ENCODE measurements at regions not wholly inside any gene's neighbourhood (a gene's known extent, or its start where the extent isn't known, plus 50 kb on each side); places are given as distances from the start of the nearest gene placed in this dataset.

DNA sequence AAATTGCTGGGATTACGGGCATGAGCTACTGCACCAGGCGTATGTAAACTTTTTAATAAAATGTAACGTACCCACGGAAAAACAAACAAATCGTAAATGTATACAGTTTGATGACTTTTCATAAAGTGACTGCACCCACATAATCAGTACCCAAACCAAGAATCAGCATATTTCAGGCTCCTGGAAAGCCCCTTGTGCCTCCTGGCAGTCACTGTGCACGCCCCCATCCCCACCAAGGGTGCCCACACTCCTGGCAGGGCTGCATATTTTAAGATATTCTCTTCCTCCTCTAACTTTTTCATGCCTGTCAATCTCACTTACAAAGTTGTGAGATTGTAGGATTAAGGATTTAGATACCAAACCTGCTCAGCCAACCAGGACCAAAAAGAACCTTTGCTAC is 305.5 kb downstream of the SHQ1 start:
- no peak for DNase-seq
- H3K27ac Mint-ChIP-seq, result no peak overlapping the region
- ChIA-PET CTCF (no interaction called here), POLR2A (no interaction called here)
- H3K36me3 Mint-ChIP-seq (ENCODE audit: low read depth), result no peaks in the 10 kb centered on the region
- H3K9me3 Mint-ChIP-seq, result peaks cover 2% of the 10 kb centered on the region
- H3K27me3 Mint-ChIP-seq, result no peaks in the 10 kb centered on the region
- no peak overlapping the region for H3K4me3 Mint-ChIP-seq
- no peaks in the 10 kb centered on the region for H3K4me1 Mint-ChIP-seq

GRCh38 chr3:72539856-72540255 is 308.4 kb downstream of the SHQ1 start:
- DNase-seq, result no peak
- no peaks in the 10 kb centered on the region for H3K27me3 Mint-ChIP-seq
- H3K4me3 Mint-ChIP-seq, result no peak overlapping the region
- no peaks in the 10 kb centered on the region for H3K4me1 Mint-ChIP-seq
- ChIA-PET CTCF (no interaction called here), POLR2A (no interaction called here)
- no peak overlapping the region for H3K27ac Mint-ChIP-seq
- no peaks in the 10 kb centered on the region for H3K36me3 Mint-ChIP-seq (ENCODE audit: low read depth)
- H3K9me3 Mint-ChIP-seq, result peaks cover 2% of the 10 kb centered on the region

GRCh38 chr3:72538070-72538745 is 310.0 kb downstream of the SHQ1 start:
- POLR2A ChIA-PET, result interaction anchor here (0.6 kb wide), 1 partner anchor 112 kb away, joined by 3 read pairs; no protein-coding TSS in a partner anchor
- H3K4me1 Mint-ChIP-seq, result peaks cover 6% of the 10 kb centered on the region
- peaks cover 3% of the 10 kb centered on the region for H3K27me3 Mint-ChIP-seq
- no peak for DNase-seq
- H3K27ac Mint-ChIP-seq, result no peak overlapping the region
- no peak overlapping the region for H3K4me3 Mint-ChIP-seq
- peaks cover 5% of the 10 kb centered on the region for H3K36me3 Mint-ChIP-seq (ENCODE audit: low read depth)
- CTCF ChIA-PET, result interaction anchor here (1.2 to 1.6 kb wide), 3 partner anchors 13 to 60 kb away, joined by 3 read pairs; no protein-coding TSS in a partner anchor
- H3K9me3 Mint-ChIP-seq, result peaks cover 10% of the 10 kb centered on the region

DNA sequence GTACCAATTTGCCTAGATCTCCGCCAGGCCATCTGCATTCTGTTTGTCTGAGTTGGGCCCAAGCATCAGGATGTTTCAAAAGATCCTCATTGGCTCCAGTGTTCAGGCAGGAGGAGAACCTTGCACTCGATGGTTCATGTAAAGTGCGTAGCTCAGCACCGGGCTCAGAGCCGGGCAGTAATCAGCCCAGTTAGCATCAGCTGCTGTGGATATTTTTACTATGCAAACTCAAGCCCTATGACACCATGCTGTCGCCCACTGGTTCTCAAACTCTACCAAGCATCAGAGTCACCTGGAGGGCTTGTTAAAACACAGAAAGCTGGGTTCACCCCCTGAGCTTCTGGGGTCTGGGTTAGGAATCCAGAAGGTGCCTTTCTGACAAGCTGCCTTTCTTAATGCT is 310.8 kb downstream of the SHQ1 start:
- no peak overlapping the region for H3K27ac Mint-ChIP-seq
- CTCF ChIA-PET, result interaction anchor here (1.4 to 2.1 kb wide), 3 partner anchors 9 to 61 kb away, joined by 3 to 9 read pairs (median 3); no protein-coding TSS in a partner anchor
- peaks cover 3% of the 10 kb centered on the region for H3K27me3 Mint-ChIP-seq
- peaks cover 8% of the 10 kb centered on the region for H3K9me3 Mint-ChIP-seq
- peaks cover 6% of the 10 kb centered on the region for H3K4me1 Mint-ChIP-seq
- POLR2A ChIA-PET, result no interaction called here
- no peak for DNase-seq
- H3K4me3 Mint-ChIP-seq, result no peak overlapping the region
- H3K36me3 Mint-ChIP-seq (ENCODE audit: low read depth), result peaks cover 5% of the 10 kb centered on the region

GRCh38 chr3:72536878-72537267 is 311.4 kb downstream of the SHQ1 start:
- ChIA-PET CTCF (interaction anchor here (1.2 to 2.1 kb wide), 4 partner anchors 10 to 62 kb away, joined by 3 to 9 read pairs (median 3); no protein-coding TSS in a partner anchor), POLR2A (no interaction called here)
- H3K27me3 Mint-ChIP-seq, result peaks cover 3% of the 10 kb centered on the region
- H3K36me3 Mint-ChIP-seq (ENCODE audit: low read depth), result peaks cover 5% of the 10 kb centered on the region
- no peak for DNase-seq
- peaks cover 8% of the 10 kb centered on the region for H3K9me3 Mint-ChIP-seq
- peaks cover 6% of the 10 kb centered on the region for H3K4me1 Mint-ChIP-seq
- no peak overlapping the region for H3K27ac Mint-ChIP-seq
- H3K4me3 Mint-ChIP-seq, result no peak overlapping the region

DNA sequence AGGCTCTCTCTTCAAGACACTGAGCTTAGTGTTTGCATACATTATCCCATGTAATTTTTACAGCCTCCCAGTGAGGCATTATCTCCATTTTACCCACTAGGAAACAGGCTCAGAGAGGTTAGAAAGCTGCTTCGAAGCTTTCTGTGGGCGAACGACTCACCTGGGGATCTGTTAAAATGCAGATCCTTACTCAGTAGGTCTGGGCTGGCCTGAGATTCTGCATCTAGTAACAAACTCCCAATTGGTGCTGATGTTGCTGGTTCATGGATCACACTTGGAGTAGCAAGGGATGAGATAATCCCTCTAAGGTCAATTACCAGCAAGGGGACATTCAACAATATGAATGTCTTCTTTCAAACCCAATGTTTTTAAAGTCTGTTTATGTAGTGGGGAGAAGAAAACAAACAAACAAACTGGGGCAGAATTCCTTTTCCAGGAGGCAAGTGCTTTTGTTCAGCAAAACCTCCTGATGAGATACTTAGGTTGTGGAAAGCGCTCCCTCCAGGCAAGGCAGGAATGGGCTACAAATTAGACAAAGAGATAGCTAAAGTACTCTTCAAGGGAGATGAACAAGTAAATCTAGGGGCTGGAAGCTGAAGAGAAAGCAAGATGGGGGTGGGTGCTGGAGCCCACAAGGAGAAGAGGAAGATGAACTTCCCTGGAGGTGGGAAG is 311.9 kb downstream of the SHQ1 start:
- peaks cover 8% of the 10 kb centered on the region for H3K9me3 Mint-ChIP-seq
- peaks cover 6% of the 10 kb centered on the region for H3K4me1 Mint-ChIP-seq
- DNase-seq, result no peak
- no peak overlapping the region for H3K27ac Mint-ChIP-seq
- H3K27me3 Mint-ChIP-seq, result peaks cover 3% of the 10 kb centered on the region
- POLR2A ChIA-PET, result no interaction called here
- no peak overlapping the region for H3K4me3 Mint-ChIP-seq
- CTCF ChIA-PET, result interaction anchor here (1.2 to 2.1 kb wide), 2 partner anchors 10 to 19 kb away, joined by 3 to 9 read pairs; no protein-coding TSS in a partner anchor
- H3K36me3 Mint-ChIP-seq (ENCODE audit: low read depth), result peaks cover 5% of the 10 kb centered on the region

DNA sequence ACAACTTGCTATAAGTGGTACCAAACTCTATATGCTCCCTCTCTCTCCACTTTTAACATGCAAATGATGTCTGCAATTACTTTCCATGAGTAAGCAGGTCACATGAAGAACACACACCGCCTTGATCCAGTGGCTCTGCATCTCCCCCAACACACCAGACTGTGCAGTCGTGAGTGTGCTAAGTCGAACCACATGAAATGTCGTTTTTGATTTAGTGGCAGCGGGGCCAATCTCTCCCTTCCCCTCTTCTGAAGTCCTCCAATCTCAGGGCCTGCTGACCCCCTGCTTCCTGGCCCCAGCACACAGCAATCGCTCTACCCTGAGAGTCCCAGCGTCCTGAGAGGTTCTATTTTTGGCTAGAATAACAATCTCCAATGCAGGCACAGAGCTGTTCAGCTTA is 312.5 kb downstream of the SHQ1 start:
- Mint-ChIP-seq H3K36me3 (ENCODE audit: low read depth) (peaks cover 5% of the 10 kb centered on the region), H3K9me3 (peaks cover 8% of the 10 kb centered on the region), H3K27me3 (peaks cover 3% of the 10 kb centered on the region), H3K4me3 (no peak overlapping the region), H3K27ac (no peak overlapping the region), H3K4me1 (peaks cover 6% of the 10 kb centered on the region)
- no peak for DNase-seq
- CTCF ChIA-PET, result interaction anchor here (1.2 to 2.1 kb wide), 2 partner anchors 11 to 19 kb away, joined by 3 to 9 read pairs; no protein-coding TSS in a partner anchor
- POLR2A ChIA-PET, result no interaction called here

DNA sequence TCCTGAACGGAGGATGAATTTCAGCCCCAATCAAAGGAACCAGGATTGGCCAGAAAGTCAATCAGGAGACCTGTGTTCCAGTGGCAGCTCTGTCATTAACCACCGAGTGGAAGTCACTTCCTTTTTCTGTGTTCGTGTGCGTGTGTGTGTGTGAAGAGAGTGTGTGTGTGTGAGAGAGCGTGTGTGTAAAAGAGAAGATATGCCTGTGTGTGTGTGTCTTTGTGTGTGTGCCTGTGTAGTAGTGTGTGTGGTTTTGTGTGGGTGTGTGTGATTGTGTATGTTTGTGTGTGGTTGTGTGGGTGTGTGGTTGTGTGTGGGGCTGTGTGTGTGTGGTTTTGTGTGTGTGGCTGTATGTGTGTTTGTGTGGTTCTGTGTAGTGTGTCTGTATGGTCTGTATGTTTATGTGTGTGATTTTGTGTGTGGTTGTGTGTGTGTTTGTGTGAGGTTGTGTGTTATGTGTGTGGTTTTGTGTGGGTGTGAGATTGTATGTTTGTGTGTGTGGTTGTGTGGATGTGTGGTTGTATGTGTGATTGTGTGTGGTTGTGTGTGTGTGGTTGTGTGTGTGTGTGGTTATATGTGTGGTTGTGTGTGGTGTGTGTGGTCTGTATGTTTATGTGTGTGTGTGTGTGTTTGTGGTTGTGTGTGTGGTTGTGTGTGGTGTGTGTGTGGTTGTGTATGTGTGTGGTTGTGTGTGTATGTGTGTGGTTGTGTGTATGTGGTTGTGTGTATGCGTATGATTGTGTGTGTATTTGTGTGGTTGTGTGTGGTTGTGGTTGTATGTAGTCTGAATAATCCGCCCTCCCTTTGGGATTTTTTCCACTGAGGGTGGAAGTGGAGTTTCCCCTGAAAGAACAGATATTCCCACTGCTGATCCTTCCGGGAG is 314.4 kb downstream of the SHQ1 start:
- POLR2A ChIA-PET, result no interaction called here
- H3K9me3 Mint-ChIP-seq, result peaks cover 8% of the 10 kb centered on the region
- H3K27ac Mint-ChIP-seq, result no peak overlapping the region
- peaks cover 3% of the 10 kb centered on the region for H3K27me3 Mint-ChIP-seq
- H3K36me3 Mint-ChIP-seq (ENCODE audit: low read depth), result peaks cover 5% of the 10 kb centered on the region
- H3K4me3 Mint-ChIP-seq, result peak overlapping the region; percentile 18
- CTCF ChIA-PET, result interaction anchor here (1.3 kb wide), 1 partner anchor 13 kb away, joined by 5 read pairs; no protein-coding TSS in a partner anchor
- DNase-seq, result no peak
- H3K4me1 Mint-ChIP-seq, result peaks cover 6% of the 10 kb centered on the region

DNA sequence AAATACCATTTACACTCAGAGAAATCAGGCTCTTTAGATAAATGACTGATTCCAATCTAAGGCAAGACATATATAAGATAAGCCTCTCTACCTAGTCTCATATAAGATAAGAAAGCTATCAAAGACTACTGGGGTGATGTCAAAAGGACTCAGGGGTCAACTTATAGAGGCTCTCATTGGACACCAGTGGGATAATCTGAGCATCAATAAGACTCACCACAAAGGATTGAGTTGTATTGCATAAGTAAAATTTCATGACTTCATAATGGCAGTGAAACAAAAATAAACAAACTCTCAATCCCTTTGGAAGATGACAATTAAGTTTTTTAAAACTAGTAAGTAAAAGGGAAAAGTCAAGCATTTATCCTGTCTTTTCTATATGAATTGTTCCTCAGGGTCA is 317.8 kb downstream of the SHQ1 start:
- Mint-ChIP-seq H3K9me3 (peaks cover 8% of the 10 kb centered on the region), H3K4me1 (peaks cover 6% of the 10 kb centered on the region), H3K36me3 (ENCODE audit: low read depth) (peaks cover 5% of the 10 kb centered on the region), H3K4me3 (no peak overlapping the region), H3K27me3 (peaks cover 3% of the 10 kb centered on the region), H3K27ac (no peak overlapping the region)
- no peak for DNase-seq
- POLR2A ChIA-PET, result no interaction called here
- CTCF ChIA-PET, result no interaction called here

DNA sequence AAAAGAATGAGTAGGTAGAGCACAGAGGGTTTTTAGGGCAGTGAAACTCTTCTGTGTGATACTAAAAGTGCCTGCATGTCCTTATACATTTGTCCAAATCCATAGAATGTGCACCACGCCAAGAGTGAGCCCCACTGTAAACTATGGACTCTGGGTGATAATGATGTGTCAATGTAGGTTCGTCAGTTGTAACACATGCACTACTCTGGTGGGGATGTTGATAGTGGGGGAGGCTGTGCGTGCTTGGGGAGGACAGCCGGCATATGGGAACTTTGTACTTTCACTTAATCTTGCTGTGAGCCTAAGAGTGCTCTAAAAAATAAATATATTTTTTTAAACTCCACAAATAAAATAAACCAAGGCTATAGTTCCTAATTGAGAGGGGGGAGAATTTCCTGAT is 319.2 kb downstream of the SHQ1 start:
- no peak for DNase-seq
- ChIA-PET POLR2A (no interaction called here), CTCF (no interaction called here)
- H3K9me3 Mint-ChIP-seq, result peaks cover 8% of the 10 kb centered on the region
- peaks cover 3% of the 10 kb centered on the region for H3K27me3 Mint-ChIP-seq
- H3K4me3 Mint-ChIP-seq, result no peak overlapping the region
- peaks cover 6% of the 10 kb centered on the region for H3K4me1 Mint-ChIP-seq
- H3K27ac Mint-ChIP-seq, result no peak overlapping the region
- peaks cover 5% of the 10 kb centered on the region for H3K36me3 Mint-ChIP-seq (ENCODE audit: low read depth)

GRCh38 chr3:72523429-72524151 is 324.7 kb downstream of the SHQ1 start:
- no peaks in the 10 kb centered on the region for H3K27me3 Mint-ChIP-seq
- ChIA-PET CTCF (interaction anchor here (1.3 kb wide), 1 partner anchor 9 kb away, joined by 6 read pairs; no protein-coding TSS in a partner anchor), POLR2A (no interaction called here)
- peaks cover 4% of the 10 kb centered on the region for H3K9me3 Mint-ChIP-seq
- no peak overlapping the region for H3K4me3 Mint-ChIP-seq
- H3K27ac Mint-ChIP-seq, result no peak overlapping the region
- no peak for DNase-seq
- peaks cover 35% of the 10 kb centered on the region for H3K4me1 Mint-ChIP-seq
- peaks cover 3% of the 10 kb centered on the region for H3K36me3 Mint-ChIP-seq (ENCODE audit: low read depth)

DNA sequence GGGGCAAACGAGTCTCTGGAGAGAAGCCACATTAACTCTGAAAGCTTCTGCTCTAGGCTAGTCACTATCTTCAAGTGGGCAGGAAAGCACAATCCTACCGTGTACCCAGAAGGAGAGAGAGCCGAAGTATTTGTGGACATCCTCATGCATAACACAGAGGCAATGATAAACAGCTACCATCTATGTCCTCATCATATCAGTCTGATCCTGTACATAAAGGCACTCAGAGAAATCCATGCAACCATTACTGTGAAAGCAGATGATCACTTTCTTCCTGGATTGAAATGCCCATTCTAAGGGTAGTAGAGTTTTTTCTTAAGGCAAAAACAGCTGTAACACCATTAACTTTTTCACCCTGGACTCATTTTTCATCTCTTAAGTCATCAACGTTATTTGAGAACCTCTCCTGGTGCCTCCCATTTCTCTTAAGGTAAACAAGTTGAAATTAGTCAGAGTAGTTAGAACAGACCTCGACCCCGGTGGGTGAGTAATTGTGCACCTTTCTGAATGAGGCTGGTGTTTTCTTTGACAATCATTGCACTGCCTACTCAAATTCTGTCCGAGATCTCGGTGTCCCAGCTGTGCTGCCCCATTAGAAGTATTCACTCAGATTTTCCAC is 327.4 kb downstream of the SHQ1 start:
- Mint-ChIP-seq H3K36me3 (ENCODE audit: low read depth) (peaks cover 3% of the 10 kb centered on the region), H3K4me1 (peaks cover 35% of the 10 kb centered on the region), H3K4me3 (no peak overlapping the region), H3K27ac (no peak overlapping the region), H3K27me3 (no peaks in the 10 kb centered on the region), H3K9me3 (peaks cover 6% of the 10 kb centered on the region)
- ChIA-PET CTCF (interaction anchor here (0.9 to 1.3 kb wide), 4 partner anchors 12 to 52 kb away, joined by 3 to 5 read pairs (median 4); no protein-coding TSS in a partner anchor), POLR2A (no interaction called here)
- DNase-seq, result no peak
